Astrocyte (in vitro differentiated cells and primary cell): ENCODE measurements at regions not wholly inside any gene's neighbourhood (a gene's known extent, or its start where the extent isn't known, plus 50 kb on each side); places are given as distances from the start of the nearest gene placed in this dataset.
"Not testable (repeated sequence)": the region's sequence is repeated elsewhere in the genome, so short reads cannot be mapped to it uniquely, and the experiment has no call there.

Source experiments
- CTCF ChIP-seq: IDR thresholded peaks from 2 replicates; pipeline ENCODE4 v1.5.1; 2011; ENCODE audit warnings: low read depth, mild to moderate bottlenecking, inconsistent platforms, low read length, moderate library complexity; ENCODE audit not compliant: insufficient read depth
- EZH2 ChIP-seq: IDR thresholded peaks from 2 replicates; pipeline ENCODE4 v1.6.1; 2012; ENCODE audit warnings: mild to moderate bottlenecking, low read length, inconsistent platforms; ENCODE audit not compliant: insufficient read depth

DNA sequence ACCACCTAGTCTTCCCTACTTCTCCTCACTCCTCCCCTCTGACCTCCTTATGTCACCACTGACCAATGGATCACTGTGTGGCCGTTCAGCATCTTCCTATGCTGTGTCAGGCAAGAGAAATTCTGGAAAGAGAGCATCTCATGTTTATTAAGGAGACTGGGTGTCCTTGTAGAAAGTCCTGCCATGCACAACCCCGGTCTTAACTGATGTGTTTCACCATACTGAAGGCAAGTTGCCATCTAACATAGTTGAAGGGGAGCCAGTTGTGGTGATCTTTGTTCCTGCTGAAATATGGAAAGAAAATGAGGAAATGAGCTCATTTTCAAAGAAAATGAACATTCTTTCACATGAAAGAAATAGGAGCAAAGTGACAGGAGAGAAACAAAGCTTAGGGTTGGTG is 167.3 kb downstream of the ANKRD36B start:
- TF ChIP-seq EZH2, CTCF: not testable (repeated sequence)
